ENCODE measurements at regions not wholly inside any gene's neighbourhood (a gene's known extent, or its start where the extent isn't known, plus 50 kb on each side); places are given as distances from the start of the nearest gene placed in this dataset.

GRCh38 chr15:98447069-98447468 lies 201.3 kb upstream of the IGF1R start:
- no peak overlapping the region for H3K9ac ChIP-seq (ENCODE audit: low read length)
- H3K4me3 ChIP-seq (replicated peaks in 1 of 2; ENCODE audit: low read depth in 1 of 2, low read length in 2 of 2), result no peak overlapping the region
- no peak overlapping the region for H2AFZ ChIP-seq (ENCODE audit: low read depth, low read length, poor library complexity, severe bottlenecking)
- POLR2A ChIA-PET, result no interaction called here
- RAD21 ChIA-PET (ENCODE audit: low non-redundant PET in 1 of 2, low total read pairs in 2 of 2, uncharacterized antibody in 2 of 2, unreplicated experiment in 2 of 2), result no interaction called here
- no peak overlapping the region for H3K27ac ChIP-seq (ENCODE audit: low read depth, low read length)
- TF ChIP-seq EZH2 (IDR thresholded peaks at IDR 0.05) (no peak), POLR2A (IDR thresholded peaks at IDR 0.05; ENCODE audit: borderline replicate concordance, extremely low read depth, insufficient read depth, insufficient read length) (no peak), ELF1 (IDR thresholded peaks at IDR 0.05; ENCODE audit: borderline replicate concordance, low read depth) (no peak), EGR1 (IDR thresholded peaks at IDR 0.05; ENCODE audit: low read depth) (no peak), JUND (IDR thresholded peaks at IDR 0.05) (no peak), REST (IDR thresholded peaks at IDR 0.05; ENCODE audit: low read depth) (no peak), SIN3A (IDR thresholded peaks at IDR 0.05; ENCODE audit: low read depth) (no peak), RAD21 (IDR thresholded peaks at IDR 0.05; ENCODE audit: low read depth) (no peak), ZFX (IDR thresholded peaks at IDR 0.05) (no peak), CTCF (IDR thresholded peaks at IDR 0.05 in 2 of 3, conservative IDR thresholded peaks at IDR 0.05 in 1 of 3; ENCODE audit: borderline replicate concordance in 1 of 3, insufficient read depth in 1 of 3, low read depth in 2 of 3, low read length in 2 of 3) (no peak), EZH2phosphoT487 (IDR thresholded peaks at IDR 0.05; ENCODE audit: borderline replicate concordance) (no peak), FOSL1 (IDR thresholded peaks at IDR 0.05; ENCODE audit: low read depth) (no peak)
- TF ChIP-seq, protein P1, sequence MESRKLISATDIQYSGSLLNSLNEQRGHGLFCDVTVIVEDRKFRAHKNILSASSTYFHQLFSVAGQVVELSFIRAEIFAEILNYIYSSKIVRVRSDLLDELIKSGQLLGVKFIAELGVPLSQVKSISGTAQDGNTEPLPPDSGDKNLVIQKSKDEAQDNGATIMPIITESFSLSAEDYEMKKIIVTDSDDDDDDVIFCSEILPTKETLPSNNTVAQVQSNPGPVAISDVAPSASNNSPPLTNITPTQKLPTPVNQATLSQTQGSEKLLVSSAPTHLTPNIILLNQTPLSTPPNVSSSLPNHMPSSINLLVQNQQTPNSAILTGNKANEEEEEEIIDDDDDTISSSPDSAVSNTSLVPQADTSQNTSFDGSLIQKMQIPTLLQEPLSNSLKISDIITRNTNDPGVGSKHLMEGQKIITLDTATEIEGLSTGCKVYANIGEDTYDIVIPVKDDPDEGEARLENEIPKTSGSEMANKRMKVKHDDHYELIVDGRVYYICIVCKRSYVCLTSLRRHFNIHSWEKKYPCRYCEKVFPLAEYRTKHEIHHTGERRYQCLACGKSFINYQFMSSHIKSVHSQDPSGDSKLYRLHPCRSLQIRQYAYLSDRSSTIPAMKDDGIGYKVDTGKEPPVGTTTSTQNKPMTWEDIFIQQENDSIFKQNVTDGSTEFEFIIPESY (IDR thresholded peaks at IDR 0.05; ENCODE audit: extremely low read depth, insufficient replicate concordance, low read length), result no peak
- TF ChIP-seq, protein P2, sequence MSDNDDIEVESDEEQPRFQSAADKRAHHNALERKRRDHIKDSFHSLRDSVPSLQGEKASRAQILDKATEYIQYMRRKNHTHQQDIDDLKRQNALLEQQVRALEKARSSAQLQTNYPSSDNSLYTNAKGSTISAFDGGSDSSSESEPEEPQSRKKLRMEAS (IDR thresholded peaks at IDR 0.05), result no peak
- TF ChIP-seq, protein P3, sequence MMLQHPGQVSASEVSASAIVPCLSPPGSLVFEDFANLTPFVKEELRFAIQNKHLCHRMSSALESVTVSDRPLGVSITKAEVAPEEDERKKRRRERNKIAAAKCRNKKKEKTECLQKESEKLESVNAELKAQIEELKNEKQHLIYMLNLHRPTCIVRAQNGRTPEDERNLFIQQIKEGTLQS (IDR thresholded peaks at IDR 0.05), result no peak
- no peak for ATAC-seq
- H3K79me2 ChIP-seq (ENCODE audit: insufficient read depth, low read length), result no peaks in the 10 kb centered on the region
- no peaks in the 10 kb centered on the region for H3K9me2 ChIP-seq (ENCODE audit: insufficient read depth)
- no peaks in the 10 kb centered on the region for H3K9me3 ChIP-seq (ENCODE audit: control insufficient read depth in 1 of 2, insufficient read depth in 1 of 2, low read depth in 1 of 2, low read length in 2 of 2)
- no peaks in the 10 kb centered on the region for H4K20me1 ChIP-seq (ENCODE audit: insufficient read depth)
- no peak for DNase-seq (ENCODE audit: low read depth, low spot score)
- H3K27me3 ChIP-seq (ENCODE audit: insufficient read depth, low read length), result peaks cover 39% of the 10 kb centered on the region
- CTCF ChIA-PET, result no interaction called here
- H3K4me2 ChIP-seq (ENCODE audit: low read length), result no peak overlapping the region
- intact Hi-C loops (cut with micrococcal nuclease), result no loop called here
- no peaks in the 10 kb centered on the region; a peak in 1 of 4 replicates for H3K4me1 ChIP-seq (ENCODE audit: control insufficient read depth in 1 of 2, insufficient read depth in 2 of 2, low read length in 2 of 2)
- no TSS peak for BruUV-seq (replicated peaks)
- H3K36me3 ChIP-seq (ENCODE audit: control insufficient read depth in 1 of 2, insufficient read depth in 2 of 2, low read length in 2 of 2), result no peaks in the 10 kb centered on the region
